H1 (cell line): ENCODE measurements at regions not wholly inside any gene's neighbourhood (a gene's known extent, or its start where the extent isn't known, plus 50 kb on each side); places are given as distances from the start of the nearest gene placed in this dataset.
"Not testable (repeated sequence)": the region's sequence is repeated elsewhere in the genome, so short reads cannot be mapped to it uniquely, and the experiment has no call there.

ENCODE experiments used
- CTCF ChIA-PET: fragments of 300-600 bp; sonication (Branson Sonifier 250); formaldehyde crosslinking; loops from one replicate; lab custom pipeline; 2021; ENCODE audit not compliant: partially characterized antibody; lab: Charles Lee
- POLR2A ChIA-PET: fragments of 300-600 bp; sonication (Branson Sonifier 250); formaldehyde crosslinking; loops from one replicate; lab custom pipeline; 2021; ENCODE audit warnings: inconsistent platforms; ENCODE audit not compliant: partially characterized antibody; lab: Charles Lee
- DNase-seq, 2 experiments: peaks; one replicate each; pipeline versions ENCODE4 v3.0.0 to v3.0.0-alpha.2; 2010 to 2022; ENCODE audit warnings: low spot score in 2 of 2, low read depth in 1 of 2, mixed read lengths in 1 of 2
- FAIRE-seq: peaks from 2 replicates; lab custom pipeline; 2011; peaks lifted over from hg19 to GRCh38; lab: Jason Lieb, UNC
- H2AFZ ChIP-seq: 2 replicates; pipeline ENCODE4 v1.8.1; 2012; ENCODE audit warnings: low read length, inconsistent platforms
- H2AK5ac ChIP-seq: 2 replicates; pipeline ENCODE4 v1.6.1; 2013; ENCODE audit warnings: low read depth, low read length
- H2BK120ac ChIP-seq: replicated peaks from 2 replicates; pipeline ENCODE3; 2013; ENCODE audit warnings: low read depth, low read length, inconsistent platforms
- H2BK12ac ChIP-seq: 2 replicates; pipeline ENCODE4 v1.6.1; 2013; ENCODE audit warnings: low read depth, low read length
- H2BK15ac ChIP-seq: 2 replicates; pipeline ENCODE4 v1.6.1; 2013; ENCODE audit warnings: low read length
- H2BK20ac ChIP-seq: 2 replicates; pipeline ENCODE4 v1.6.1; 2013; ENCODE audit warnings: low read length
- H2BK5ac ChIP-seq: 2 replicates; pipeline ENCODE4 v1.6.1; 2013; ENCODE audit warnings: low read depth, low read length
- H3K14ac ChIP-seq: 2 replicates; pipeline ENCODE4 v1.6.1; 2013; ENCODE audit warnings: inconsistent platforms; ENCODE audit not compliant: insufficient read length
- H3K18ac ChIP-seq: 2 replicates; pipeline ENCODE4 v1.6.1; 2013; ENCODE audit warnings: low read length; ENCODE audit errors: extremely low read depth
- H3K23ac ChIP-seq: 2 replicates; pipeline ENCODE4 v1.6.1; 2013; ENCODE audit warnings: inconsistent platforms; ENCODE audit not compliant: insufficient read length
- H3K23me2 ChIP-seq: 2 replicates; pipeline ENCODE4 v1.6.1; 2013; ENCODE audit warnings: low read depth, low read length
- H3K27ac ChIP-seq: 2 replicates; pipeline ENCODE4 v1.6.1; 2011; ENCODE audit warnings: low read depth, low read length, inconsistent platforms
- H3K27me3 ChIP-seq, 4 experiments: replicated peaks in 1 of 4; 1 replicate in 1 of 4; 2 replicates in 3 of 4; pipeline versions ENCODE4 v1.6.1 to v1.8.1; 2011 to 2013; ENCODE audit warnings: low read length in 3 of 4, mild to moderate bottlenecking in 3 of 4, inconsistent platforms in 2 of 4, mixed read lengths in 2 of 4, moderate library complexity in 1 of 4; ENCODE audit not compliant: control insufficient read depth in 3 of 4, insufficient read depth in 3 of 4; ENCODE audit errors: extremely low read depth in 1 of 4
- H3K36me3 ChIP-seq, 4 experiments: 2 replicates each; pipeline versions ENCODE4 v1.6.1 to v1.8.1; 2011 to 2013; ENCODE audit warnings: mild to moderate bottlenecking in 4 of 4, low read length in 3 of 4, moderate library complexity in 2 of 4, control low read depth in 1 of 4, inconsistent platforms in 1 of 4; ENCODE audit not compliant: insufficient read depth in 4 of 4, control insufficient read depth in 2 of 4
- H3K4ac ChIP-seq: replicated peaks from 2 replicates; pipeline ENCODE3; 2013; ENCODE audit warnings: low read length, low read depth, mixed read lengths, inconsistent platforms; ENCODE audit not compliant: insufficient read length
- H3K4me1 ChIP-seq, 4 experiments: replicated peaks in 1 of 4; 1 replicate in 1 of 4; 2 replicates in 3 of 4; pipeline versions ENCODE4 v1.6.1 to v1.8.1; 2011 to 2013; ENCODE audit warnings: low read length in 3 of 4, inconsistent platforms in 2 of 4, mixed read lengths in 1 of 4; ENCODE audit not compliant: insufficient read depth in 4 of 4, control insufficient read depth in 3 of 4
- H3K4me2 ChIP-seq, 2 experiments: 2 replicates each; pipeline versions ENCODE4 v1.6.1 to v1.8.1; 2011 to 2013; ENCODE audit warnings: low read depth in 2 of 2, low read length in 2 of 2, control low read depth in 1 of 2, inconsistent platforms in 1 of 2, mild to moderate bottlenecking in 1 of 2; ENCODE audit not compliant: insufficient read depth in 1 of 2
- H3K4me3 ChIP-seq, 4 experiments: fragments of 200-600, 300-600 bp in 1 of 4; sonication (generic), shearing (Covaris generic), sonication (Bioruptor Twin) in 1 of 4; 2 replicates each; pipeline versions ENCODE4 v1.5.1 to v1.8.1; 2011 to 2016; ENCODE audit warnings: low read length in 4 of 4, low read depth in 3 of 4, control low read depth in 2 of 4, inconsistent platforms in 2 of 4, mild to moderate bottlenecking in 2 of 4, mixed read lengths in 1 of 4, moderate library complexity in 1 of 4; ENCODE audit not compliant: insufficient read depth in 2 of 4; ENCODE audit errors: extremely low read depth in 1 of 4
- H3K56ac ChIP-seq: replicated peaks from 2 replicates; pipeline ENCODE3; 2013; ENCODE audit warnings: low read depth, mild to moderate bottlenecking, mixed read lengths, low read length, inconsistent platforms; ENCODE audit not compliant: insufficient read length
- H3K79me1 ChIP-seq: 2 replicates; pipeline ENCODE4 v1.6.1; 2013; ENCODE audit warnings: low read depth, low read length, control low read depth
- H3K79me2 ChIP-seq, 2 experiments: 2 replicates each; pipeline versions ENCODE4 v1.6.1 to v1.8.1; 2012 to 2013; ENCODE audit warnings: low read length in 2 of 2, mild to moderate bottlenecking in 2 of 2, inconsistent platforms in 1 of 2; ENCODE audit not compliant: insufficient read depth in 2 of 2, control insufficient read depth in 1 of 2
- H3K9ac ChIP-seq, 4 experiments: replicated peaks in 1 of 4; 1 replicate in 1 of 4; 2 replicates in 3 of 4; pipeline versions ENCODE4 v1.6.1 to v1.8.1; 2011 to 2013; ENCODE audit warnings: low read depth in 3 of 4, low read length in 3 of 4, control low read depth in 2 of 4, mild to moderate bottlenecking in 2 of 4, moderate library complexity in 2 of 4, inconsistent platforms in 1 of 4; ENCODE audit errors: extremely low read depth in 1 of 4
- H3K9me3 ChIP-seq, 2 experiments: 2 replicates each; pipeline versions ENCODE4 v1.6.1 to v1.8.1; 2012 to 2013; ENCODE audit warnings: mild to moderate bottlenecking in 2 of 2, moderate library complexity in 2 of 2, control low read depth in 1 of 2, inconsistent platforms in 1 of 2, low read depth in 1 of 2, low read length in 1 of 2, mixed read lengths in 1 of 2; ENCODE audit not compliant: insufficient read depth in 2 of 2
- H4K20me1 ChIP-seq, 2 experiments: replicated peaks in 1 of 2; 2 replicates each; pipeline versions ENCODE3 to v1.8.1; 2011 to 2013; ENCODE audit warnings: inconsistent platforms in 2 of 2, low read length in 2 of 2, mild to moderate bottlenecking in 1 of 2; ENCODE audit not compliant: insufficient read depth in 2 of 2, control insufficient read depth in 1 of 2
- H4K5ac ChIP-seq: 2 replicates; pipeline ENCODE4 v1.6.1; 2013; ENCODE audit warnings: low read length, low read depth, mixed read lengths, inconsistent platforms; ENCODE audit not compliant: insufficient read length
- H4K8ac ChIP-seq: 2 replicates; pipeline ENCODE4 v1.8.0; 2013; ENCODE audit warnings: mild to moderate bottlenecking, moderate library complexity, low read length, inconsistent platforms; ENCODE audit not compliant: insufficient read depth; ENCODE audit errors: extremely low read depth
- H4K91ac ChIP-seq: replicated peaks from 2 replicates; pipeline ENCODE3; 2013; ENCODE audit warnings: low read length, mixed read lengths, inconsistent platforms; ENCODE audit not compliant: insufficient read length
- WGBS, 2 experiments: shearing (Covaris generic) in 1 of 2; methylation state at CpG; one replicate each; pipeline versions ENCODE4 v1.1.6 to v1.1.7; 2013 to 2015; ENCODE audit warnings: low lambda C conversion rate in 2 of 2, mixed read lengths in 2 of 2, inconsistent platforms in 1 of 2, low coverage in 1 of 2, missing lambda C conversion rate in 1 of 2; ENCODE audit not compliant: insufficient replicate concordance in 2 of 2, insufficient coverage in 1 of 2, insufficient read length in 1 of 2; ENCODE audit errors: extremely low coverage in 1 of 2, missing lambda C conversion rate in 1 of 2; 5-methylcytosine and 5-hydroxymethylcytosine counted together

GRCh38 chr1:194357573-194358207 is 1171.3 kb upstream of the B3GALT2 start:
- POLR2A ChIA-PET, H2BK5ac ChIP-seq: not testable (repeated sequence)
- CTCF ChIA-PET: interaction anchor here (1.2 kb wide), 1 partner anchor 15 kb away, joined by 4 read pairs; no protein-coding TSS in a partner anchor

More at GRCh38 chr1:194357573-194358207, 1171.3 kb upstream of the B3GALT2 start:
- not testable (repeated sequence) for H3K4me2 ChIP-seq, H3K27me3 ChIP-seq, H3K4ac ChIP-seq, H2AFZ ChIP-seq, H2BK20ac ChIP-seq, H2AK5ac ChIP-seq, H2BK12ac ChIP-seq, H3K9ac ChIP-seq, H3K9me3 ChIP-seq, DNase-seq, H4K8ac ChIP-seq, H3K4me3 ChIP-seq, FAIRE-seq, H4K91ac ChIP-seq, H3K79me1 ChIP-seq, H3K27ac ChIP-seq, H3K4me1 ChIP-seq, H3K14ac ChIP-seq, H2BK120ac ChIP-seq, H4K5ac ChIP-seq, H3K36me3 ChIP-seq, H3K23ac ChIP-seq, H3K56ac ChIP-seq, H3K18ac ChIP-seq, H3K23me2 ChIP-seq, H4K20me1 ChIP-seq, H2BK15ac ChIP-seq, H3K79me2 ChIP-seq
- WGBS, 2 experiments: 95% methylated on average over 25 of the region's 25 CpGs; no CpG with 5 or more reads in 1 of the 2 experiments
